ENCODE measurements at regions not wholly inside any gene's neighbourhood (a gene's known extent, or its start where the extent isn't known, plus 50 kb on each side); places are given as distances from the start of the nearest gene placed in this dataset.

DNA sequence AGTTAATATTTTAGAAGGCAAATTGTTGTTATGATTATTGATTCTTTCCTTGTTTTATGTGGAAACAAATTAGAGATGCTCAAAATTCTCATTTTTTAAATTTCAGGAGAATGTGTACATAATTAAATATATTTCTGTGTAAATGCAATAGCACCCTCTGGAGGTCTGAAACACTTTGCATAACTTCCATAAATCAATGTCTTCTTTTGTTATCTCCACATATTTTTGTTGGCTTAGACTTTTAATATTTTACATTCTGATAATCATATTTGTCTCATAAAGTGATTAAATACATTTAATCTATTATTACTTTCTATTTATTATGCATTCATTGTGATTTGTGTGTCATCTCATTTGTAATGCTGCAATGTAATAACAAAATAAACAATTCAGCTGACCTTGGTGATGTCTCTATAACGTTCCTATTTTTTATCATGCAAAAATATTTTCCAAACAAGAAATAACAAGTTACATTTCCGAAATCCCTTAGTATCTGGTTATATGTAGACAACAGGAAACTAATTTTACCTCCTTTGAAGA, 201.8 kb upstream of the GALNT5 start:
- WGBS, 2 donors (ENCODE audit: extremely low coverage in 2 of 2, insufficient read length in 2 of 2, insufficient replicate concordance in 1 of 2) = no CpG with 5 or more reads among the region's 2 CpGs
- DNase-seq (ENCODE audit: low spot score) = no peak
- no peak overlapping the region for H4K8ac ChIP-seq (ENCODE audit: low read depth, low read length)

DNA sequence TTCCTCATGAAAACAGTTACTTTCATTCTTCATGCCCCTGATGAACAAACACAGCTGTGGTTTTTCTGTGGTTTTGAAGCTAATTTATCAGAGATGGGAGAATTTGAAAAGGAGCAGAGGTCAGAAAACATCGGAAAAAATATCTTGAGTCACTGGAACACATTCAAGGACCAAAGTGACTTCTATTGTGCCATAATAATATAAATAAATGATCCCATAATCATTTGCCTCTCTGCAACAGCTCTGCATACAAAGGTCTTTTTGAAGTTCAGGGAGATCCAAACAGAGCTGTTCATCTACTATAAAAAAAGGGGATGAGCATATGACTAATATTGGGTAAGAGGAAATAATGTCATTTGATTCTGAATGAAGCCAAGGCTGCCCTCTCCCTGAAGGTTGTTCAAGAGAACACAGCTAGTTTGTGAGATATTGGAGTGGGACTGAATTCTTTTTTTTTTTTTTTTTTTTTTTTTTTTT, 201.3 kb upstream of the GALNT5 start:
- H2BK120ac ChIP-seq (ENCODE audit: low read depth, low read length) = no peak overlapping the region
- no peak overlapping the region for H2AK5ac ChIP-seq (ENCODE audit: low read depth, low read length)
- no peak overlapping the region for H2AFZ ChIP-seq (ENCODE audit: low read length)
- no peaks in the 10 kb centered on the region for H3K36me3 ChIP-seq (replicated peaks in 1 of 2; ENCODE audit: control insufficient read depth in 2 of 2, insufficient read depth in 2 of 2, low read length in 2 of 2)
- no peak overlapping the region for H4K91ac ChIP-seq (ENCODE audit: low read depth, low read length, poor library complexity)
- H3K4me2 ChIP-seq (ENCODE audit: insufficient read depth, low read length, poor library complexity, severe bottlenecking) = no peak overlapping the region
- H2BK15ac ChIP-seq (ENCODE audit: low read length) = no peak overlapping the region
- H3K4me1 ChIP-seq (ENCODE audit: control insufficient read depth in 2 of 2, insufficient read depth in 1 of 2, low read depth in 1 of 2, low read length in 2 of 2) = peaks cover 2 to 3% of the 10 kb centered on the region in 2 donors
- no peak overlapping the region for H4K8ac ChIP-seq (ENCODE audit: low read depth, low read length)
- no peaks in the 10 kb centered on the region for H3K27me3 ChIP-seq (ENCODE audit: control insufficient read depth in 3 of 3, insufficient read depth in 3 of 3, low read depth in 1 of 3, low read length in 3 of 3)
- H3K4me3 ChIP-seq (ENCODE audit: low read length in 2 of 2) = no peak overlapping the region
- H3K79me1 ChIP-seq (ENCODE audit: low read depth, low read length) = no peaks in the 10 kb centered on the region
- no peak overlapping the region for H3K18ac ChIP-seq (ENCODE audit: low read length)
- H2BK12ac ChIP-seq (ENCODE audit: low read length) = no peak overlapping the region
- no CpG with 5 or more reads among the region's 1 CpG for WGBS, 2 donors (ENCODE audit: extremely low coverage in 2 of 2, insufficient read length in 2 of 2, insufficient replicate concordance in 1 of 2)
- no peak overlapping the region for H3K27ac ChIP-seq (replicated peaks; ENCODE audit: low read length)
- no peak overlapping the region for H3K9ac ChIP-seq (ENCODE audit: low read depth, low read length, poor library complexity)
- no peak overlapping the region for H2BK5ac ChIP-seq (ENCODE audit: low read length)
- DNase-seq (ENCODE audit: low spot score) = no peak
- no peaks in the 10 kb centered on the region for H3K9me3 ChIP-seq (replicated peaks in 1 of 2; ENCODE audit: control insufficient read depth in 2 of 2, insufficient read depth in 1 of 2, low read depth in 1 of 2, low read length in 2 of 2)
- no peak overlapping the region for H3K23ac ChIP-seq (ENCODE audit: low read depth, low read length, poor library complexity)
- no peak overlapping the region for H3K4ac ChIP-seq (ENCODE audit: low read length)
- H3K14ac ChIP-seq (ENCODE audit: low read length) = no peak overlapping the region

More for the DNA sequence above, 201.8 kb upstream of the GALNT5 start:
- Histone ChIP-seq H3K23ac (ENCODE audit: low read depth, low read length, poor library complexity) (no peak overlapping the region), H3K79me1 (ENCODE audit: low read depth, low read length) (no peaks in the 10 kb centered on the region), H3K4ac (ENCODE audit: low read length) (no peak overlapping the region), H2BK15ac (ENCODE audit: low read length) (no peak overlapping the region), H3K4me2 (ENCODE audit: insufficient read depth, low read length, poor library complexity, severe bottlenecking) (no peak overlapping the region), H2BK5ac (ENCODE audit: low read length) (no peak overlapping the region), H3K9me3 (replicated peaks in 1 of 2; ENCODE audit: control insufficient read depth in 2 of 2, insufficient read depth in 1 of 2, low read depth in 1 of 2, low read length in 2 of 2) (no peaks in the 10 kb centered on the region), H3K27me3 (ENCODE audit: control insufficient read depth in 3 of 3, insufficient read depth in 3 of 3, low read depth in 1 of 3, low read length in 3 of 3) (no peaks in the 10 kb centered on the region), H2AK5ac (ENCODE audit: low read depth, low read length) (no peak overlapping the region), H3K4me3 (ENCODE audit: low read length in 2 of 2) (no peak overlapping the region), H4K91ac (ENCODE audit: low read depth, low read length, poor library complexity) (no peak overlapping the region), H3K4me1 (ENCODE audit: control insufficient read depth in 2 of 2, insufficient read depth in 1 of 2, low read depth in 1 of 2, low read length in 2 of 2) (peaks cover under 1% of the 10 kb centered on the region in 2 donors), H3K18ac (ENCODE audit: low read length) (no peak overlapping the region), H3K27ac (replicated peaks; ENCODE audit: low read length) (no peak overlapping the region), H3K9ac (ENCODE audit: low read depth, low read length, poor library complexity) (no peak overlapping the region), H3K14ac (ENCODE audit: low read length) (no peak overlapping the region), H2AFZ (ENCODE audit: low read length) (no peak overlapping the region), H2BK12ac (ENCODE audit: low read length) (no peak overlapping the region), H2BK120ac (ENCODE audit: low read depth, low read length) (no peak overlapping the region), H3K36me3 (replicated peaks in 1 of 2; ENCODE audit: control insufficient read depth in 2 of 2, insufficient read depth in 2 of 2, low read length in 2 of 2) (no peaks in the 10 kb centered on the region)

DNA sequence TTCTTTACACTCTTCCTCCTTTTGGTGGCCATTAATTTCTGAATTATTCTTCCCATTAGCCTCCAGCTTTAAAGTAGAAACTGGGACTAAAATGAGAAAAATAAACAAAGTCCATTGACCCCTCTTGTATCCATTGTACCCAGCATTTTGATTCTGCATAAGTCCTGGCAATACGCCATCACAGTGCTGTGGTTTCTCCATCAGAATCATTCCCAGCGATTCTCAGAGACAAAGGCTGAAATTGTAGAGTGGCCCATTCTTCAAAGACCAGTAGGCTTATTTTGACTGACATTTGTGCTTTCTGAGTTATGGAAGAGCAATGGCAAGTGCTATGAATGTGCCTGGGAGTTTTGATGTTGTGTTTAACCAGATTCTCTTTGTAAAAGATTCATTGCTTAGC, 199.3 kb upstream of the GALNT5 start:
- Histone ChIP-seq H2BK120ac (ENCODE audit: low read depth, low read length) (no peak overlapping the region), H2BK5ac (ENCODE audit: low read length) (no peak overlapping the region), H3K18ac (ENCODE audit: low read length) (no peak overlapping the region), H3K4me3 (ENCODE audit: low read length in 2 of 2) (no peak overlapping the region), H2BK15ac (ENCODE audit: low read length) (no peak overlapping the region), H4K91ac (ENCODE audit: low read depth, low read length, poor library complexity) (no peak overlapping the region), H3K27me3 (ENCODE audit: control insufficient read depth in 3 of 3, insufficient read depth in 3 of 3, low read depth in 1 of 3, low read length in 3 of 3) (no peaks in the 10 kb centered on the region), H3K23ac (ENCODE audit: low read depth, low read length, poor library complexity) (no peak overlapping the region), H3K4me2 (ENCODE audit: insufficient read depth, low read length, poor library complexity, severe bottlenecking) (no peak overlapping the region), H2BK12ac (ENCODE audit: low read length) (no peak overlapping the region), H3K79me1 (ENCODE audit: low read depth, low read length) (no peaks in the 10 kb centered on the region), H3K4me1 (ENCODE audit: control insufficient read depth in 2 of 2, insufficient read depth in 1 of 2, low read depth in 1 of 2, low read length in 2 of 2) (peaks cover 2 to 3% of the 10 kb centered on the region in 2 donors), H2AK5ac (ENCODE audit: low read depth, low read length) (no peak overlapping the region), H3K14ac (ENCODE audit: low read length) (no peak overlapping the region), H3K4ac (ENCODE audit: low read length) (no peak overlapping the region), H4K8ac (ENCODE audit: low read depth, low read length) (no peak overlapping the region), H3K9ac (ENCODE audit: low read depth, low read length, poor library complexity) (no peak overlapping the region), H2AFZ (ENCODE audit: low read length) (peak overlapping the region; percentile 61), H3K27ac (replicated peaks; ENCODE audit: low read length) (no peak overlapping the region), H3K9me3 (replicated peaks in 1 of 2; ENCODE audit: control insufficient read depth in 2 of 2, insufficient read depth in 1 of 2, low read depth in 1 of 2, low read length in 2 of 2) (no peaks in the 10 kb centered on the region), H3K36me3 (replicated peaks in 1 of 2; ENCODE audit: control insufficient read depth in 2 of 2, insufficient read depth in 2 of 2, low read length in 2 of 2) (no peaks in the 10 kb centered on the region)
- no CpG with 5 or more reads among the region's 2 CpGs for WGBS, 2 donors (ENCODE audit: extremely low coverage in 2 of 2, insufficient read length in 2 of 2, insufficient replicate concordance in 1 of 2)
- DNase-seq (ENCODE audit: low spot score) = no peak

DNA sequence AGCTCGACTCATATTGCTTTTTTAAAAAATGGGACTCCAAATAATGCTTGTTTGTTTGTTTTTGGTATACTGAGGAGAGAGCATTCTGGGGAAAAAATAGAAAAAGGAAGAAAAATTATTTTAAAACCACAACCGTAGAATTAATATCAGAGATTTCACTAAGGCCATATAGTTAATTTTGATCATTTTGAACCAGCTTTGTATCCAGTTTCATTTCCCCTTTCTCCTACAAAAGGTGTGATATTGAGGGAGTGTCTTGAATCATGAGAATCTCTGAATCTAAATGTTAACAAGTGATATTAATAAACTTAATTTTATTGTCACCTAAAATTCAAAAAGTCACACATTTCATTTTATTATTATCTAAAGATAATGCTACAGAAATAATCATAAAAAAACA, 198.5 kb upstream of the GALNT5 start:
- Histone ChIP-seq H4K8ac (ENCODE audit: low read depth, low read length) (no peak overlapping the region), H3K4ac (ENCODE audit: low read length) (no peak overlapping the region), H2BK12ac (ENCODE audit: low read length) (no peak overlapping the region), H3K4me2 (ENCODE audit: insufficient read depth, low read length, poor library complexity, severe bottlenecking) (no peak overlapping the region), H2BK15ac (ENCODE audit: low read length) (no peak overlapping the region), H3K27me3 (ENCODE audit: control insufficient read depth in 3 of 3, insufficient read depth in 3 of 3, low read depth in 1 of 3, low read length in 3 of 3) (no peaks in the 10 kb centered on the region), H2BK120ac (ENCODE audit: low read depth, low read length) (no peak overlapping the region), H2AFZ (ENCODE audit: low read length) (peak overlapping the region; percentile 61), H3K36me3 (replicated peaks in 1 of 2; ENCODE audit: control insufficient read depth in 2 of 2, insufficient read depth in 2 of 2, low read length in 2 of 2) (no peaks in the 10 kb centered on the region), H3K27ac (replicated peaks; ENCODE audit: low read length) (no peak overlapping the region), H2BK5ac (ENCODE audit: low read length) (no peak overlapping the region), H3K9me3 (replicated peaks in 1 of 2; ENCODE audit: control insufficient read depth in 2 of 2, insufficient read depth in 1 of 2, low read depth in 1 of 2, low read length in 2 of 2) (no peaks in the 10 kb centered on the region), H4K91ac (ENCODE audit: low read depth, low read length, poor library complexity) (no peak overlapping the region), H3K14ac (ENCODE audit: low read length) (no peak overlapping the region), H3K18ac (ENCODE audit: low read length) (no peak overlapping the region), H3K4me1 (ENCODE audit: control insufficient read depth in 2 of 2, insufficient read depth in 1 of 2, low read depth in 1 of 2, low read length in 2 of 2) (peaks cover 2 to 3% of the 10 kb centered on the region in 2 donors), H2AK5ac (ENCODE audit: low read depth, low read length) (no peak overlapping the region), H3K79me1 (ENCODE audit: low read depth, low read length) (no peaks in the 10 kb centered on the region), H3K4me3 (ENCODE audit: low read length in 2 of 2) (no peak overlapping the region), H3K9ac (ENCODE audit: low read depth, low read length, poor library complexity) (no peak overlapping the region), H3K23ac (ENCODE audit: low read depth, low read length, poor library complexity) (no peak overlapping the region)
- DNase-seq (ENCODE audit: low spot score) = no peak
- WGBS, 2 donors (ENCODE audit: extremely low coverage in 2 of 2, insufficient read length in 2 of 2, insufficient replicate concordance in 1 of 2) = no CpG with 5 or more reads among the region's 2 CpGs
